ENCODE measurements at regions not wholly inside any gene's neighbourhood (a gene's known extent, or its start where the extent isn't known, plus 50 kb on each side); places are given as distances from the start of the nearest gene placed in this dataset.

GRCh38 chr2:215681799-215682596 is 246.1 kb upstream of the FN1 start:
- DNase-seq, result no peak

- DNase-seq, result peak; percentile 81
These were observed 245.0 kb upstream of the FN1 start for GRCh38 chr2:215680605-215681598.

- DNase-seq, result no peak
These were observed 242.2 kb upstream of the FN1 start for GRCh38 chr2:215678094-215678493.

- DNase-seq, result no peak
These were observed 241.6 kb upstream of the FN1 start for GRCh38 chr2:215677481-215677880.

- peak; percentile 16 for DNase-seq
These were observed 236.5 kb upstream of the FN1 start for GRCh38 chr2:215672406-215672805.

GRCh38 chr2:215671691-215672090 is 235.8 kb upstream of the FN1 start:
- DNase-seq, result no peak

GRCh38 chr2:215671244-215671643 is 235.4 kb upstream of the FN1 start:
- DNase-seq, result no peak

- DNase-seq, result no peak
These were observed 234.5 kb upstream of the FN1 start for GRCh38 chr2:215670396-215670795.

- no peak for DNase-seq
These were observed 232.5 kb upstream of the FN1 start for GRCh38 chr2:215668378-215668775.

- no peak for DNase-seq
These were observed 231.9 kb upstream of the FN1 start for GRCh38 chr2:215667585-215668377.

- DNase-seq, result peak; percentile 11
These were observed 229.1 kb upstream of the FN1 start for GRCh38 chr2:215664847-215665525.

GRCh38 chr2:215662715-215663114 is 226.8 kb upstream of the FN1 start:
- DNase-seq, result no peak

- no peak for DNase-seq
These were observed 224.8 kb upstream of the FN1 start for GRCh38 chr2:215660687-215661086.

- DNase-seq, result no peak
These were observed 223.8 kb upstream of the FN1 start for GRCh38 chr2:215659650-215660049.

- DNase-seq, result no peak
These were observed 222.9 kb upstream of the FN1 start for GRCh38 chr2:215658635-215659305.

- no peak for DNase-seq
These were observed 222.0 kb upstream of the FN1 start for GRCh38 chr2:215657844-215658243.

- no peak for DNase-seq
These were observed 218.4 kb upstream of the FN1 start for GRCh38 chr2:215654148-215654819.

GRCh38 chr2:215653344-215654030 is 217.6 kb upstream of the FN1 start:
- peak; percentile 6 for DNase-seq

- no peak for DNase-seq
These were observed 216.5 kb upstream of the FN1 start for GRCh38 chr2:215652388-215652787.

GRCh38 chr2:215651412-215651811 is 215.5 kb upstream of the FN1 start:
- no peak for DNase-seq
